Renal pelvis (tissue), 1 donor: ENCODE measurements at regions not wholly inside any gene's neighbourhood (a gene's known extent, or its start where the extent isn't known, plus 50 kb on each side); places are given as distances from the start of the nearest gene placed in this dataset.

ENCODE experiments used
- DNase-seq: peaks from one replicate; pipeline ENCODE4 v3.0.0-alpha.2; 2013

DNA sequence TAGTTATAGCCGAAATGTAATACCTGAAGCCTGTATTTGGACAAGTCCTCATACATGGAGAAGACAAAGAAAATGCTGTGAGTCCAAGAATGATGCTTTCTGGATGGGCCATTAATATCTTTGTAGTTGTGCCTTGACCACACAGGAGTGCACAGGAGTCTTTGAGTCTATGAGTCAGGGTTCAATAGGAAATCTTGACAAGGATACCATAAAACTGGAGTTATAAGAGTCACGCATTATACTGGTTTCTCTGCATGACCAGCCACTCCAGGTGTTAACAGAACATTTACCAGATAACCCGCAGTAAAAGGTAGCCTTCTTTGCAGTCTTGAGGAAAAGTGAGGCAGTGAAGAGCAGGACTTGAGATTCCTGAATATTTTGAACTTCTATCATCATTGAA, 464.6 kb upstream of the PKN2 start:
- DNase-seq: no peak

DNA sequence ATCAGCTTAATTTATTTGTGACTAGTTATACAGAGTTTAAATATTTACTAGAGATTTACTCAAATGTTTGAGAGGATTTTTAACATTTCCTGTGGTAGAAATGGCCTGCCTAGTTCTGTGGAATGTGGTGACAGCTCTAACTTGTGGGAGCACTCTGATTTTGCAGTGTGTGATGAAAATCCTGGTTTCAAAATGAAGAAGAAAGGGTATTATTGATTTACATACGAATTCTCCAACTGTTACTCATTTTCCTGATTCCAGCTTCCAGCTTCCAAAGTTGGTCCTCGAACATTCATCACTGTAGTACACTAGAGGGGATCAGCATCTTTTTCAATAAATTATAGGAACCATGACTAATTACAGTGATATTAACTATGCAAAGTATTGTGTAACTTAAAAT, 462.7 kb upstream of the PKN2 start:
- DNase-seq: no peak

DNA sequence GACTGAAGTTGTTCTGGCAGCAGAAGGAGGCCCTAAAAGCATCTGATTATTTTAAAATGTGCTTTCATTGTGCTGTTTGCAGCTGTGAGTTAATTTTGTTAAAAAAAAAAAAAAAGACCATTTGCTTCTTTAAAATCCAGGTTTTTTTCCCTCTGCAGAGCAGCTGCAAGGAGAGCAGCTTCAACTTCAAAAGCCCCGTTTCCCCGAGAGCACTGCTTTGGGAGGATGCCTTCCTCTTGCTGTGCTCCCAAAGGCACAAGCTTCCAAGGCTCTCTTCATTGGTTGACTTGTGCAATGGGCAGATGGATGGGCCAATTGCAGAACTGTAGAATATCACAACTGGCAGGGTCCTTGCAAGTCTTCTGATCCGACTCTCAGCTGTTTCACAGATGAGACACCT, 459.2 kb upstream of the PKN2 start:
- DNase-seq: no peak

GRCh38 chr1:88228114-88228513, 456.0 kb upstream of the PKN2 start:
- no peak for DNase-seq

DNA sequence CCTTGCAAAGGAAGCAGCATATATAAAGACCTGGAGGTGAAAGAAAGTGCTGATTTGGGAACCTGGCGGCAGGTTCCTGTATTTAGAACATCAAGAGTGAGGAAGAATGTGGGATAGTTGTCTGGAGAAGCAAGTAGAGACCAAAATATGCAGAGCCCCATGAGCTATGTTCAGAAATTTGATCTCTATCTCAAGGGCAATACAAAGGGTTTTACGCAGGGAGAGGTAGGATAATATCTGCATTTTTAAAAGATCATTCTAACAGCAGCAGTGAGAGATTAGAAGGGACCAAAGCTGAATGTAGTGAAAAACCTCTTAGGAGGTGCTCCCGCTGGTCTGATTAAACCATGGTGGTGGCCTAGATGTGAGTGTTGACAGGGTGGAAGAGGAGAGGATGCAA, 453.9 kb upstream of the PKN2 start:
- no peak for DNase-seq

DNA sequence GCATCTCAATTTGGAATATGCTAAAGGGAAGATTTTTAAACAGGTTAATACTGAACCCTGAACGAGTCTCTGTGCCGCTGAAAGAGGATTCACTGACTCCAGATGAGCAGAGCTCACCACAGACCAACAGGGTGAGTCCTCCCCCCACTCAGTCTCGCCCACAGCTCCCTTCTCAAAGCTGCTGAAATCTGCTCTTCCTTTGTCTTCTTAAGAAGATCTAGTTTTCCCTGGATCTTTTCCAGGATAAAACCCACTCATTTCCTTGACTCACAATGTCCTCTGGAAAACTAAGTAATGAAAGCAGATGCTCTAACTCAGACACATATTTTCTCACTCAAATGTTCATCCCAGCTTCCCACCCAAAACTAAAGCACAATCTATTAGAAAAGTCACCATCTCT, 447.0 kb upstream of the PKN2 start:
- no peak for DNase-seq

DNA sequence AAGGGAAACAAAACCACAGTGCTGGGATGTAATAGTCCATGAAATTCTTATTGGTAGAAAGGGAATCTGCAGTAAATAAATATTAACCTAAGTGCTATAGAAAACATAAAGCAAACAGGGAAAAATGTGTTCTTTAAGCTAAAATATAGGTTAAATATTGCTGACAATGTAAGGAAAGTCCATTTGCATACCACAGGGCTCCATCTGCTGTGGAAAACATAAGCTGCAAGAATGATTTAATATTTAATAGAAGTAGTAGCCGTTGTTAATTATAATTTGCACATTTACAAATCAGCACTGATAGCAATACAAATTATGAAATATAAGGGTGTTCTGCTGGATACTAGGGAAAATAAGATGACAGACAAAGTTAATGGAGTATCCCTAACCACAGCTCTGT, 444.9 kb upstream of the PKN2 start:
- no peak for DNase-seq

DNA sequence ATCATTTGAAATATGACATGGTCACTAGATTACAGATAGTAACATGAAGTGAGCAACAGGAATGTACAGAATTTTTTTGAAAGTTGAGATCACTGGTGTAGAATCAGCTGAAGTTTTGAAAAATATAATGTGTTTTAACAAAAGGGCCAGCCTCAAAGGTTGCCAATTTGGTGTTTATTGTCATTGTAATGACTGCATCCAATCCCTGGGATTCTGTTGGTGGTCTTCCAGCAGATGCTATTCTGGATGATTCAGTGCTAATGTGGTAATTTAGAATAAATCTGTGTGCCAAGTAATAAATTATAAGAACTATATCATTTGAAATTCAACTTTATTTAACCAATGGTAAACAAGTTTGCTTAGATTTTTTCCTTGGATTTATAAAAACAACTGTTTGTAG, 436.4 kb upstream of the PKN2 start:
- DNase-seq: no peak

DNA sequence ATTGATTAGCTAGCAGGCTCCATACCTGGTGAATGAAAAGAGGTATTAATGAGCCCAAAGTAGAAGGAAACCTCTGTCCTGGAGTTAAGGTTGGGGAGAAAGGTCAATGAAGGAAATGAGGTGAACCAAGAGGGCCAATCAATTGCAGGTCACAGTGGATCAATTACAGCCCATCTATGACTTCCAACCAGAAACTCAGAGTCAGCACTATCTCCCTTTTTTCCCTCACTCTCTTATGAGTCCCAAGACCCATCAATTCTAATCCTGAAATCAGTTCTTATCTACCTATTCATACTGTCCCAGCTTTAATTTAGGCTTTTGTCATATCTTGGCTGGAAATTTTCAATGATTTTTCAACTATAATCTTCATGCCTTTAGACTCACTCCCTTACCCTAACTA, 433.2 kb upstream of the PKN2 start:
- no peak for DNase-seq

DNA sequence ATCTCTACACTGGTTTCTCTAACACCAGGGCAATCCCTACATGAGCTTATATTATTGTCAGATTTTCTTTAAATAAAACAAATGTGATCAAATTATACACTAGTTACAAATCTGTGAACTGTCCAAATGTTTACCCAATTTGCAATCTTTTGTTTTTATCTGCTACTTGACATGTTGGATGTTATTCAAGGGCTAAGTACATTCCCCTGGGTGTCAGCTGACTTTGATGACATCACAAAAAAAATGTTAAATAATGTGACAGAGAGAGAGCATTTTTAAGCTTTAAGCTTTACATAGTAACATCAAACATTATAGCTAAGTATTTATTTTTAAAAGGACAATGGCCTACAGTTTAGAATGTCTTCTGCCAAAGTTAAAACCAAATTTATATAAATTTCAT, 431.3 kb upstream of the PKN2 start:
- no peak for DNase-seq

- no peak for DNase-seq
These were observed 418.5 kb upstream of the PKN2 start for GRCh38 chr1:88265606-88266005.

DNA sequence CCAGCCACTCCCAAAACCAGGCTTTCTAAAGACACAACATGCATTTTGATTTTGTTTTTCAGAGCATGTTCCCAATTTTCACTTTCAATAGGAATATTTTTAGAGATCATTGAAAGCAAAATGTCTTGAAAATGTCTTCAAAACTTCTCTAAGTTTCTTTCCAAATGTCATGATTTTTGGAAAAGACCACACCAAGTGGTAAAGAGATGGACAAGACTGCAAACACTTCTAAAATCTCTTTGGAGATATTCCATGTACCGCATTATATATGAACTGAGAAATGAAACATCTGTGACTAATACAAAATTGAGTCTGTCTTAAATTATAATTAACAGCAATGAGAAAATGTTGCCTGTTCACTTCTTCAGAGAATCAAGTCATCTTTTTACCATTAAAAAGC, 418.0 kb upstream of the PKN2 start:
- no peak for DNase-seq

- no peak for DNase-seq
These were observed 411.9 kb upstream of the PKN2 start for GRCh38 chr1:88272216-88272615.

GRCh38 chr1:88274431-88274830, 409.6 kb upstream of the PKN2 start:
- DNase-seq: no peak

- no peak for DNase-seq
These were observed 408.7 kb upstream of the PKN2 start for GRCh38 chr1:88275259-88275862.

DNA sequence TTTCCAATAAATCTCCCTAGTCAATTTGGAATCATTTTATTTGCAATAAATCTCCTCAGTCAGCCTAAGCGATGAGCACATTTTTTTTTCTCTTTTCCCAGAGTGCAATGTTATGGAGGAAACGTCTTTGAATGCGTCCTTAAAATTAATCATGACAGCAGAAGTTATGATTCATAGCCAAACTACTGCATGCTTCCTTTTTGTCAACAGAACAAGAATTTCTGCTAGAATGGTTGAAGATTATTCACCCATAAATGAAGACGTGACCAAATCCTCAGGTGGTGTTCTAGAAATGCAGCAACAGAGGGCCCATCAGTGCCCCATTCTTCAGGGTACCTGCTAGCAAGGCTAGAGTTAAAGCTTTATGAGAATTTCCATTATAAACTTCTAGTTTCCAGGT, 407.9 kb upstream of the PKN2 start:
- no peak for DNase-seq

DNA sequence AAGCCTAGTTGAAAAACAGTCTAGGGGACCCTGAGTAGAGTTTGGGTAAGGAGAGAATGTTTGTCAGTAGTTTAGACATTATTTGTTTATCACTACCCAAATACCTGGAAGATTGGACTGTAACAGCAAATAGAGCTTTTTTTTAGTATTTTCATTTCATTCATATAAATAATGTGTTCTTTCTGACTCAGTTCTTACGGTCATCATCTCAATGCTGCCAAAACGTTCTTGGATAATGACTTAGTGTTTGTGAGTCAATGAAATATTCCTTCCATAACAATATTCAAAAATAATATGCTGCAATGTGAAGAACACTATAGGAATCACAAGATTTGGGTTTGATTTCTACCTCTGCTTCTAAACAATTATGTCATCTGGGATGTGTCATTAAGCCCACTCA, 400.0 kb upstream of the PKN2 start:
- no peak for DNase-seq

GRCh38 chr1:88284666-88285366, 399.3 kb upstream of the PKN2 start:
- no peak for DNase-seq

DNA sequence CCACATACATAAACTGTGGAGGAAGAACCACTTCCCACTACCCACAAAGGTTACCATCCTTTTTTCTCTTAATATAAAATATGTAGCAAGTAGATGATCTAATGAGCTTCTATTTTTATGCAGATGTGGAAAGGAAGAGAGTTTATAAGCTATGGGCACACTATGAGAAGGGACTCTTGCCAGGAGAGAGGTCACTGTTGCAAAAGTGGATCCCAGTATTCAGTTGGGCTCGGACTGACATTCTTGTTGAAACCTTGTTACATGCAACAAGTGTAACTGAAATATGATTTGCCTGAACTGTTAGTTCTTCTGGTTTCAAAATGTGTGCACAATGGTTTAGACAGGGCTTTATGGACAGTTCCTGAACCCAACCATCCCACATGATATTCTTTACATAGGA, 397.4 kb upstream of the PKN2 start:
- DNase-seq: no peak

- DNase-seq: no peak
These were observed 395.5 kb upstream of the PKN2 start for GRCh38 chr1:88288571-88288970.

DNA sequence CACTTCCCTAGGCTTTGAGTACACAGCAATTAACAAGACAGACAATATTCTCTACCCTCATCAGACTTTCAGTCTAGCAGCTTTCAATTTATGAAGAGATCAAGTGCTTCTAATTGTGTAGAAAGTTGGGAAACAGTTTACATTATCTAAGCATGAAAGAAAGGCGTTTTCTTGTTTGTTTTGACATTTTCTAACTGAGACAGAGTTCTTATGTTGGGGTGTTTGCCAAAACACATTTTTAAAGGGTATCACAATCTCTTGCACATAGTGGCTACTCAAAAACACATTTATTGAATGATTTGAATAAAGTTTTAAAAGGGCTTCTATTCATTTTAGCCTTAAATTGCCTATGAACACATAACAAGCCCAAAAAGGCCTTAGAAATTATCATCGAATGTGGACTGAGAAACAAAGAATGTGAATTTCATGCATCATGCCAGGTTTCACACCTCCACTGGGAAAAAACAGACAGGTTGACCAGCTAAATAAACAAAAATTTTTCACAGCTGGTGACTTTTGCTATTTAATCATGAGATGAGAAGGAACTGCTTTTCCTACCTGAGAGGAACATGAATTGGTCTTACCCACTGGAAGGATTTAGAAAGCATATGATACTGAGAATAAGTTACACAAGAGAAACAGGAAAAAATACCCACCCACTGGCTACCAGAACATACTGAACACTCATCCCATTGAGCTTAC, 394.5 kb upstream of the PKN2 start:
- DNase-seq: no peak

GRCh38 chr1:88291611-88292354, 392.3 kb upstream of the PKN2 start:
- DNase-seq: no peak

- DNase-seq: no peak
These were observed 390.3 kb upstream of the PKN2 start for GRCh38 chr1:88293691-88294190.
